Osteoblast (primary cell): ENCODE measurements at regions not wholly inside any gene's neighbourhood (a gene's known extent, or its start where the extent isn't known, plus 50 kb on each side); places are given as distances from the start of the nearest gene placed in this dataset.

ENCODE experiments used
- DNase-seq: peaks from one replicate; pipeline ENCODE4 v3.0.0; 2011; ENCODE audit warnings: low spot score, mixed read lengths; ENCODE audit not compliant: insufficient read length; ENCODE audit errors: missing footprints
- H2AFZ ChIP-seq: 2 replicates; pipeline ENCODE4 v1.6.0; 2011; ENCODE audit warnings: mild to moderate bottlenecking, low read length
- H3K27ac ChIP-seq: 2 replicates; pipeline ENCODE4 v1.5.1; 2011; ENCODE audit warnings: mild to moderate bottlenecking, low read depth, low read length, moderate library complexity
- H3K27me3 ChIP-seq: 2 replicates; pipeline ENCODE4 v1.6.0; 2012; ENCODE audit warnings: mild to moderate bottlenecking, control low read depth, inconsistent platforms, low read length, moderate library complexity; ENCODE audit not compliant: insufficient read depth
- H3K36me3 ChIP-seq: 2 replicates; pipeline ENCODE4 v1.5.1; 2011; ENCODE audit warnings: mild to moderate bottlenecking, low read length, control low read depth, moderate library complexity; ENCODE audit not compliant: insufficient read depth
- H3K4me1 ChIP-seq: 2 replicates; pipeline ENCODE4 v1.5.1; 2011; ENCODE audit warnings: mild to moderate bottlenecking, low read length, control low read depth, moderate library complexity; ENCODE audit not compliant: insufficient read depth
- H3K4me2 ChIP-seq: 2 replicates; pipeline ENCODE4 v1.6.0; 2011; ENCODE audit warnings: mild to moderate bottlenecking, low read length; ENCODE audit not compliant: insufficient read depth
- H3K4me3 ChIP-seq: fragments of 200-600 bp; sonication (generic); 3 replicates; pipeline ENCODE4 v1.5.1; 2012; ENCODE audit warnings: mild to moderate bottlenecking, low read length, inconsistent platforms; ENCODE audit not compliant: insufficient read depth
- H3K79me2 ChIP-seq: 2 replicates; pipeline ENCODE4 v1.6.0; 2012; ENCODE audit warnings: mild to moderate bottlenecking, low read length, control low read depth, inconsistent platforms; ENCODE audit not compliant: insufficient read depth
- H3K9me3 ChIP-seq: 2 replicates; pipeline ENCODE4 v1.5.1; 2011; ENCODE audit warnings: low read depth, low read length, control low read depth
- H4K20me1 ChIP-seq: 2 replicates; pipeline ENCODE4 v1.6.0; 2012; ENCODE audit warnings: mild to moderate bottlenecking, low read length, control low read depth; ENCODE audit not compliant: insufficient read depth
- TF ChIP-seq, protein P1 (sequence below): IDR thresholded peaks from 2 replicates; pipeline ENCODE4 v1.5.1; 2011; ENCODE audit warnings: mild to moderate bottlenecking, low read depth, low read length, moderate library complexity; ENCODE audit errors: extremely low read depth

DNA sequence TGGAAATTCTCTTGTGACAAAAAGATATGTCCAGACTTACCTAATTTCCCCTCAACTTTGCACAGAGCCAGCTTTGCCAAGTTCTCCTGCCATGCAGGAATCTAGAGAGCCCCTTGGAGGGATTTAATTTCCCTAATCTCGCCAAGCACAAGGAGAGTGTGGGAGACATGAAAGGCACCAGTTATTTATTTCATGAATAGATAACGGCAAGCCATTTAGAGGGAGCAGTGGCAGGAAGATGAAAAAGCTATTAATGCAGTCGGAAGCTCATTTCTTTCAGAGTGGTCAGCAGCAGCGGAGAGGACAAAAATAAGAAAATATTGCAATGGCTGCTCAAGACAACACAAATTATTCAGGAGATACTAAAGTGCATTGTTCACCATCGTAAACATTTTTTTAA, 150.9 kb upstream of the WSCD2 start:
- no peaks in the 10 kb centered on the region for H3K36me3 ChIP-seq
- no peak overlapping the region for H3K4me2 ChIP-seq
- TF ChIP-seq, protein P1, sequence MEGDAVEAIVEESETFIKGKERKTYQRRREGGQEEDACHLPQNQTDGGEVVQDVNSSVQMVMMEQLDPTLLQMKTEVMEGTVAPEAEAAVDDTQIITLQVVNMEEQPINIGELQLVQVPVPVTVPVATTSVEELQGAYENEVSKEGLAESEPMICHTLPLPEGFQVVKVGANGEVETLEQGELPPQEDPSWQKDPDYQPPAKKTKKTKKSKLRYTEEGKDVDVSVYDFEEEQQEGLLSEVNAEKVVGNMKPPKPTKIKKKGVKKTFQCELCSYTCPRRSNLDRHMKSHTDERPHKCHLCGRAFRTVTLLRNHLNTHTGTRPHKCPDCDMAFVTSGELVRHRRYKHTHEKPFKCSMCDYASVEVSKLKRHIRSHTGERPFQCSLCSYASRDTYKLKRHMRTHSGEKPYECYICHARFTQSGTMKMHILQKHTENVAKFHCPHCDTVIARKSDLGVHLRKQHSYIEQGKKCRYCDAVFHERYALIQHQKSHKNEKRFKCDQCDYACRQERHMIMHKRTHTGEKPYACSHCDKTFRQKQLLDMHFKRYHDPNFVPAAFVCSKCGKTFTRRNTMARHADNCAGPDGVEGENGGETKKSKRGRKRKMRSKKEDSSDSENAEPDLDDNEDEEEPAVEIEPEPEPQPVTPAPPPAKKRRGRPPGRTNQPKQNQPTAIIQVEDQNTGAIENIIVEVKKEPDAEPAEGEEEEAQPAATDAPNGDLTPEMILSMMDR, result no peak
- H3K27ac ChIP-seq, result no peak overlapping the region
- no peak for DNase-seq
- no peaks in the 10 kb centered on the region for H3K9me3 ChIP-seq
- H2AFZ ChIP-seq, result no peak overlapping the region
- H3K4me3 ChIP-seq, result no peak overlapping the region
- H3K79me2 ChIP-seq, result no peaks in the 10 kb centered on the region
- no peaks in the 10 kb centered on the region for H3K27me3 ChIP-seq
- H4K20me1 ChIP-seq, result no peaks in the 10 kb centered on the region
- no peaks in the 10 kb centered on the region for H3K4me1 ChIP-seq

DNA sequence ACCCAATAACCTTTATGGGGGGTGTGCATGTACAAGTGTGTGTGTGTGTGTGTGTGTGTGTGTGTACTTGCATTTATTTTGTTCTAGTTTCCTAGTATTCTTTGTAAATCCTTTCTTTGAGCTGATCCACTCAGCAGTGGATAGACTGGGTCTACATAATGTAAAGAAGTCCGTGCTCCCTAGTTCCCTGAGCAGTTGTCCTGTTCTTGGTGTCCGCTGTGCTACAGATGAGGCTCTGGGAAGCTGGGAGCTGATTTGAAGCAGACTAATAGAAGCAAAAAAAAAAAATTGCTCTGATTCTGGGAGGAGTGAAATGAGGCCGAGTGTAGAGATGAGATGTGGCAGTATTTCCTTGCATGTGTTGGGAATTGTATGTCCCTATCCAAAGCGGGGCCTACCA, 150.4 kb upstream of the WSCD2 start:
- Histone ChIP-seq H3K4me1 (no peaks in the 10 kb centered on the region), H3K79me2 (no peaks in the 10 kb centered on the region), H3K27me3 (no peaks in the 10 kb centered on the region), H3K27ac (no peak overlapping the region), H3K4me3 (no peak overlapping the region), H2AFZ (no peak overlapping the region), H4K20me1 (no peaks in the 10 kb centered on the region), H3K4me2 (no peak overlapping the region), H3K9me3 (no peaks in the 10 kb centered on the region), H3K36me3 (no peaks in the 10 kb centered on the region)
- DNase-seq, result no peak
- TF ChIP-seq, protein P1, result no peak

DNA sequence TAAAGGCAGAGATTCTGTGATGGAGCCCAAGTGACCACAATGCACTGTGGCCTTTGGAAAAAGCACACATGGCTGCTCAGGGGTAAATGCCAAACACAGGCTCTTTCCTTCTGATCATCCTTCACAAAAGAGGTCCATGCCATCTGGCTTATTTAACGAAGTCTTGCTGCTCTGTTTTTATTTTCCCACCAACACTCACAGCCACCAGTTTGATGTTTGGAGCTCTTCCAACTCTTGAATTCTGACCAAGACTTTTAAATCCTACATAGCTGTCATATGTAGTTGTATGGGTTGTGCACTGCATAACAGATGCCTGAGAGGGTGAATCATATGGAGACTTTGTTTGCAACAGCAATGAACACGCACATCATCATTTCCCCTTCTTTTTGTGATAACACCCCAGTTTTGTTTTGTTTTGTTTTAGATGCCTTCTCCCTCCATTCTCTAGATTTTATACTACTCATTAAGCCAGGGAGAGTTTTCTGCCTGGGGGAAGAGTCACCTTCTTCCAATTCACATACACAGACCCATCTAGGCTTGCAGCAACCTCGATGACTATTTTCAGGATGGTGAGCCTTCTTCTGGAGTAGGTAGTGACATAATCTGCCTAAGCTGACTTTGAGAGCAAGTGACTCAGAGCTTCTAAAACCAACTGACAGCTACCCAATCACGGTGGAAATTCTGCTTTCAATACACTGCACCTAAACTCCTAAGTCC, 145.2 kb upstream of the WSCD2 start:
- Histone ChIP-seq H3K9me3 (no peaks in the 10 kb centered on the region), H3K4me2 (no peak overlapping the region), H3K36me3 (no peaks in the 10 kb centered on the region), H3K27ac (no peak overlapping the region), H3K27me3 (no peaks in the 10 kb centered on the region), H3K4me3 (no peak overlapping the region), H3K4me1 (no peaks in the 10 kb centered on the region), H2AFZ (no peak overlapping the region), H4K20me1 (no peaks in the 10 kb centered on the region), H3K79me2 (no peaks in the 10 kb centered on the region)
- DNase-seq, result no peak
- TF ChIP-seq, protein P1, result no peak

DNA sequence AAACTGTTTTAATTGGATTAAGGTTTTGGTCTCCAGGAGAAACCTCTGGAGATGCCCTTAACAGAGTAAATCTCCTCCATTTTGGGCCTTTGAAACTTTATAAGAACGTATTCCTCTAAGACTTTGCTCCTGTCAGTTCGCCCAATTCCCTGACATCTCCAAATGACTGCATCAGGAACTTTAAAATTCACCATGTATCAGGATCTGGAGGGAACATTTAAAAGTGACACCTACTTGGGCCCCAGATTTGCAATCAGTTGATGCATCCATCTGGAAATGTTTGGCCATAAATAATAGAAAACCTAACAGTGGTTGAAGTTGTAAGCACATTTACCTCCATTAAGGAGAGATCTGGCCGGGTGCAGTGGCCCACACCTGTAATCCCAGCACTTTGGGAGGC, 144.1 kb upstream of the WSCD2 start:
- DNase-seq, result no peak
- H3K79me2 ChIP-seq, result no peaks in the 10 kb centered on the region
- no peaks in the 10 kb centered on the region for H3K27me3 ChIP-seq
- TF ChIP-seq, protein P1, result no peak
- H3K36me3 ChIP-seq, result no peaks in the 10 kb centered on the region
- no peaks in the 10 kb centered on the region for H3K4me1 ChIP-seq
- H3K4me2 ChIP-seq, result no peak overlapping the region
- H2AFZ ChIP-seq, result no peak overlapping the region
- no peaks in the 10 kb centered on the region for H3K9me3 ChIP-seq
- no peak overlapping the region for H3K4me3 ChIP-seq
- no peaks in the 10 kb centered on the region for H4K20me1 ChIP-seq
- H3K27ac ChIP-seq, result no peak overlapping the region
